NCI-H1436 (cell line): ENCODE measurements at regions not wholly inside any gene's neighbourhood (a gene's known extent, or its start where the extent isn't known, plus 50 kb on each side); places are given as distances from the start of the nearest gene placed in this dataset.
A peak's percentile ranks its signal among the peaks of the same experiment; 100 is the strongest.

Experiments
- DNase-seq: peaks from one replicate; lab custom pipeline; 2025; lab: John Stamatoyannopoulos, UW

- DNase-seq, result no peak
These were observed 259.7 kb downstream of the CSNK1G3 start for GRCh38 chr5:123771715-123772114.

- DNase-seq, result no peak
These were observed 251.2 kb downstream of the CSNK1G3 start for GRCh38 chr5:123763201-123763600.

- no peak for DNase-seq
These were observed 244.8 kb downstream of the CSNK1G3 start for GRCh38 chr5:123756816-123757215.

GRCh38 chr5:123756318-123756665 lies 244.3 kb downstream of the CSNK1G3 start:
- DNase-seq, result no peak

GRCh38 chr5:123755653-123756317 lies 243.8 kb downstream of the CSNK1G3 start:
- no peak for DNase-seq

GRCh38 chr5:123754908-123755307 lies 242.9 kb downstream of the CSNK1G3 start:
- DNase-seq, result peak; percentile 30

- peak; percentile 27 for DNase-seq
These were observed 242.2 kb downstream of the CSNK1G3 start for GRCh38 chr5:123753937-123754891.

GRCh38 chr5:123753180-123753936 lies 241.4 kb downstream of the CSNK1G3 start:
- DNase-seq, result no peak

GRCh38 chr5:123752552-123753179 lies 240.7 kb downstream of the CSNK1G3 start:
- DNase-seq, result no peak

- DNase-seq, result no peak
These were observed 239.7 kb downstream of the CSNK1G3 start for GRCh38 chr5:123751670-123752069.

GRCh38 chr5:123748239-123748638 lies 236.3 kb downstream of the CSNK1G3 start:
- no peak for DNase-seq

GRCh38 chr5:123746683-123747360 lies 234.8 kb downstream of the CSNK1G3 start:
- DNase-seq, result no peak

GRCh38 chr5:123743990-123744583 lies 232.1 kb downstream of the CSNK1G3 start:
- no peak for DNase-seq

GRCh38 chr5:123735384-123735783 lies 223.4 kb downstream of the CSNK1G3 start:
- DNase-seq, result no peak

- DNase-seq, result no peak
These were observed 220.3 kb downstream of the CSNK1G3 start for GRCh38 chr5:123732257-123732656.

- no peak for DNase-seq
These were observed 210.5 kb downstream of the CSNK1G3 start for GRCh38 chr5:123722451-123722850.

GRCh38 chr5:123721675-123722276 lies 209.8 kb downstream of the CSNK1G3 start:
- DNase-seq, result no peak

GRCh38 chr5:123720955-123721354 lies 209.0 kb downstream of the CSNK1G3 start:
- DNase-seq, result no peak

- no peak for DNase-seq
These were observed 208.4 kb downstream of the CSNK1G3 start for GRCh38 chr5:123720339-123720738.

- DNase-seq, result no peak
These were observed 207.0 kb downstream of the CSNK1G3 start for GRCh38 chr5:123719004-123719403.

- DNase-seq, result no peak
These were observed 206.3 kb downstream of the CSNK1G3 start for GRCh38 chr5:123718238-123718637.
